ENCODE measurements at regions not wholly inside any gene's neighbourhood (a gene's known extent, or its start where the extent isn't known, plus 50 kb on each side); places are given as distances from the start of the nearest gene placed in this dataset.

DNA sequence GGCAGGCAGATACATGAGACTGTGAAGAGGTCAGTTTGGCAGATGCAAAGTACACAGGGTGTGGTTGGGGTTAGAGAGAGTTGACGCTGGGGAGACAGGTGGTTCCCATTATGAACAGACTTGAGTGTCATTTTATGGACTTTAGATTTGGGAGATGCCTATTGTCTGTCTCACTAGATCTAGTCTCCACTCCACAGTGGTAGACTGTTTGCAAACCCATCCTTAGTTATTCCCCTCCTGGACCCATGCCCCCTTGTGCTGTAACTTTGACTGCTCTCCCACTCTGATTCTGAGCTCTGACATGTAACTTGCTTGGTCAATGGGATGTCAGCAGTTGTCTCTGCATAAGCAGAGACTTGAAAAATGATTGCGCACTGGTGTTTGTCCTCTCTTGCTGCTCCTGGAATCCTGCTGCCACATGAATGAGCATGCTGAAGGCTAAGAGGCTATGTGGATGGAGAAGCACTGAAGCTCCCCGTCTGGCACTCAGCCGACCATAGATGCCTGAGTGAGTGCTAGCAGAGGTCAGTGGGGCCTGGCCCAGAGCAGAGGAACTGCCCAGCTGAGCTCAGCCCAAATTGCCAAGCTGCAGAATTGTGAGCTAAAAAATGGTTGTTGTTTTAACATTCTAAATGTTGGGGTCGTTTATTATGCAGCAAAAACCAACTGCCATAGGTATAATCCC is 88.2 kb downstream of the FAM43A start:
- TF ChIP-seq, protein P1, sequence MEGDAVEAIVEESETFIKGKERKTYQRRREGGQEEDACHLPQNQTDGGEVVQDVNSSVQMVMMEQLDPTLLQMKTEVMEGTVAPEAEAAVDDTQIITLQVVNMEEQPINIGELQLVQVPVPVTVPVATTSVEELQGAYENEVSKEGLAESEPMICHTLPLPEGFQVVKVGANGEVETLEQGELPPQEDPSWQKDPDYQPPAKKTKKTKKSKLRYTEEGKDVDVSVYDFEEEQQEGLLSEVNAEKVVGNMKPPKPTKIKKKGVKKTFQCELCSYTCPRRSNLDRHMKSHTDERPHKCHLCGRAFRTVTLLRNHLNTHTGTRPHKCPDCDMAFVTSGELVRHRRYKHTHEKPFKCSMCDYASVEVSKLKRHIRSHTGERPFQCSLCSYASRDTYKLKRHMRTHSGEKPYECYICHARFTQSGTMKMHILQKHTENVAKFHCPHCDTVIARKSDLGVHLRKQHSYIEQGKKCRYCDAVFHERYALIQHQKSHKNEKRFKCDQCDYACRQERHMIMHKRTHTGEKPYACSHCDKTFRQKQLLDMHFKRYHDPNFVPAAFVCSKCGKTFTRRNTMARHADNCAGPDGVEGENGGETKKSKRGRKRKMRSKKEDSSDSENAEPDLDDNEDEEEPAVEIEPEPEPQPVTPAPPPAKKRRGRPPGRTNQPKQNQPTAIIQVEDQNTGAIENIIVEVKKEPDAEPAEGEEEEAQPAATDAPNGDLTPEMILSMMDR (IDR thresholded peaks at IDR 0.05), result no peak
- TF ChIP-seq MXI1 (IDR thresholded peaks at IDR 0.05; ENCODE audit: low read depth, low read length), result no peak
- TF ChIP-seq, protein P2, sequence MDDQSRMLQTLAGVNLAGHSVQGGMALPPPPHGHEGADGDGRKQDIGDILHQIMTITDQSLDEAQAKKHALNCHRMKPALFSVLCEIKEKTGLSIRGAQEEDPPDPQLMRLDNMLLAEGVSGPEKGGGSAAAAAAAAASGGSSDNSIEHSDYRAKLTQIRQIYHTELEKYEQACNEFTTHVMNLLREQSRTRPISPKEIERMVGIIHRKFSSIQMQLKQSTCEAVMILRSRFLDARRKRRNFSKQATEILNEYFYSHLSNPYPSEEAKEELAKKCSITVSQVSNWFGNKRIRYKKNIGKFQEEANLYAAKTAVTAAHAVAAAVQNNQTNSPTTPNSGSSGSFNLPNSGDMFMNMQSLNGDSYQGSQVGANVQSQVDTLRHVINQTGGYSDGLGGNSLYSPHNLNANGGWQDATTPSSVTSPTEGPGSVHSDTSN (IDR thresholded peaks at IDR 0.05), result no peak
- TF ChIP-seq EZH2phosphoT487 (IDR thresholded peaks at IDR 0.05; ENCODE audit: borderline replicate concordance, low read depth), result no peak
- no peak for TF ChIP-seq RFX5 (IDR thresholded peaks at IDR 0.05; ENCODE audit: low read length)
- TF ChIP-seq, protein P3, sequence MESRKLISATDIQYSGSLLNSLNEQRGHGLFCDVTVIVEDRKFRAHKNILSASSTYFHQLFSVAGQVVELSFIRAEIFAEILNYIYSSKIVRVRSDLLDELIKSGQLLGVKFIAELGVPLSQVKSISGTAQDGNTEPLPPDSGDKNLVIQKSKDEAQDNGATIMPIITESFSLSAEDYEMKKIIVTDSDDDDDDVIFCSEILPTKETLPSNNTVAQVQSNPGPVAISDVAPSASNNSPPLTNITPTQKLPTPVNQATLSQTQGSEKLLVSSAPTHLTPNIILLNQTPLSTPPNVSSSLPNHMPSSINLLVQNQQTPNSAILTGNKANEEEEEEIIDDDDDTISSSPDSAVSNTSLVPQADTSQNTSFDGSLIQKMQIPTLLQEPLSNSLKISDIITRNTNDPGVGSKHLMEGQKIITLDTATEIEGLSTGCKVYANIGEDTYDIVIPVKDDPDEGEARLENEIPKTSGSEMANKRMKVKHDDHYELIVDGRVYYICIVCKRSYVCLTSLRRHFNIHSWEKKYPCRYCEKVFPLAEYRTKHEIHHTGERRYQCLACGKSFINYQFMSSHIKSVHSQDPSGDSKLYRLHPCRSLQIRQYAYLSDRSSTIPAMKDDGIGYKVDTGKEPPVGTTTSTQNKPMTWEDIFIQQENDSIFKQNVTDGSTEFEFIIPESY (IDR thresholded peaks at IDR 0.05; ENCODE audit: borderline replicate concordance, low read depth), result no peak
- TF ChIP-seq POLR2AphosphoS5 (IDR thresholded peaks at IDR 0.05; ENCODE audit: low read depth, low read length), result no peak
- no peak for TF ChIP-seq FOXJ3 (CRISPR knock-in tag; IDR thresholded peaks at IDR 0.05)
- TF ChIP-seq, protein P4, sequence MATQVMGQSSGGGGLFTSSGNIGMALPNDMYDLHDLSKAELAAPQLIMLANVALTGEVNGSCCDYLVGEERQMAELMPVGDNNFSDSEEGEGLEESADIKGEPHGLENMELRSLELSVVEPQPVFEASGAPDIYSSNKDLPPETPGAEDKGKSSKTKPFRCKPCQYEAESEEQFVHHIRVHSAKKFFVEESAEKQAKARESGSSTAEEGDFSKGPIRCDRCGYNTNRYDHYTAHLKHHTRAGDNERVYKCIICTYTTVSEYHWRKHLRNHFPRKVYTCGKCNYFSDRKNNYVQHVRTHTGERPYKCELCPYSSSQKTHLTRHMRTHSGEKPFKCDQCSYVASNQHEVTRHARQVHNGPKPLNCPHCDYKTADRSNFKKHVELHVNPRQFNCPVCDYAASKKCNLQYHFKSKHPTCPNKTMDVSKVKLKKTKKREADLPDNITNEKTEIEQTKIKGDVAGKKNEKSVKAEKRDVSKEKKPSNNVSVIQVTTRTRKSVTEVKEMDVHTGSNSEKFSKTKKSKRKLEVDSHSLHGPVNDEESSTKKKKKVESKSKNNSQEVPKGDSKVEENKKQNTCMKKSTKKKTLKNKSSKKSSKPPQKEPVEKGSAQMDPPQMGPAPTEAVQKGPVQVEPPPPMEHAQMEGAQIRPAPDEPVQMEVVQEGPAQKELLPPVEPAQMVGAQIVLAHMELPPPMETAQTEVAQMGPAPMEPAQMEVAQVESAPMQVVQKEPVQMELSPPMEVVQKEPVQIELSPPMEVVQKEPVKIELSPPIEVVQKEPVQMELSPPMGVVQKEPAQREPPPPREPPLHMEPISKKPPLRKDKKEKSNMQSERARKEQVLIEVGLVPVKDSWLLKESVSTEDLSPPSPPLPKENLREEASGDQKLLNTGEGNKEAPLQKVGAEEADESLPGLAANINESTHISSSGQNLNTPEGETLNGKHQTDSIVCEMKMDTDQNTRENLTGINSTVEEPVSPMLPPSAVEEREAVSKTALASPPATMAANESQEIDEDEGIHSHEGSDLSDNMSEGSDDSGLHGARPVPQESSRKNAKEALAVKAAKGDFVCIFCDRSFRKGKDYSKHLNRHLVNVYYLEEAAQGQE (IDR thresholded peaks at IDR 0.05; ENCODE audit: low read depth, low read length), result no peak
- no peak for TF ChIP-seq YY1 (IDR thresholded peaks at IDR 0.05; ENCODE audit: low read depth)
- TF ChIP-seq, protein P5, sequence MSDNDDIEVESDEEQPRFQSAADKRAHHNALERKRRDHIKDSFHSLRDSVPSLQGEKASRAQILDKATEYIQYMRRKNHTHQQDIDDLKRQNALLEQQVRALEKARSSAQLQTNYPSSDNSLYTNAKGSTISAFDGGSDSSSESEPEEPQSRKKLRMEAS (IDR thresholded peaks at IDR 0.05; ENCODE audit: low read depth), result no peak
